ENCODE measurements at regions not wholly inside any gene's neighbourhood (a gene's known extent, or its start where the extent isn't known, plus 50 kb on each side); places are given as distances from the start of the nearest gene placed in this dataset.

- Histone ChIP-seq H3K79me2 (ENCODE audit: control insufficient read depth in 1 of 2, insufficient read depth in 2 of 2, low read length in 2 of 2) (no peaks in the 10 kb centered on the region), H2BK5ac (ENCODE audit: low read depth, low read length) (no peak overlapping the region), H3K23ac (ENCODE audit: insufficient read length) (no peak overlapping the region), H4K5ac (ENCODE audit: insufficient read length, low read depth, low read length) (no peak overlapping the region), H2BK120ac (replicated peaks; ENCODE audit: low read depth, low read length) (no peak overlapping the region), H2BK15ac (ENCODE audit: low read length) (no peak overlapping the region), H2AFZ (ENCODE audit: low read length) (no peak overlapping the region), H3K4me1 (replicated peaks in 1 of 4; ENCODE audit: control insufficient read depth in 3 of 4, insufficient read depth in 4 of 4, low read length in 3 of 4) (peaks cover 0 to 7% (median 0%) of the 10 kb centered on the region in 4 experiments; a peak in 5 of 7 replicates), H4K8ac (ENCODE audit: extremely low read depth, insufficient read depth, low read length) (no peak overlapping the region), H3K79me1 (ENCODE audit: low read depth, low read length) (no peaks in the 10 kb centered on the region), H3K56ac (replicated peaks; ENCODE audit: insufficient read length, low read depth, low read length) (no peak overlapping the region), H3K18ac (ENCODE audit: extremely low read depth, low read length) (no peak overlapping the region), H3K27ac (ENCODE audit: low read depth, low read length) (no peak overlapping the region), H2AK5ac (ENCODE audit: low read depth, low read length) (no peak overlapping the region), H4K20me1 (replicated peaks in 1 of 2; ENCODE audit: control insufficient read depth in 1 of 2, insufficient read depth in 2 of 2, low read length in 2 of 2) (no peaks in the 10 kb centered on the region), H3K4ac (replicated peaks; ENCODE audit: insufficient read length, low read depth, low read length) (no peak overlapping the region), H3K36me3 (ENCODE audit: control insufficient read depth in 2 of 4, insufficient read depth in 4 of 4, low read length in 3 of 4) (no peaks in the 10 kb centered on the region), H3K27me3 (replicated peaks in 1 of 4; ENCODE audit: control insufficient read depth in 3 of 4, extremely low read depth in 1 of 4, insufficient read depth in 3 of 4, low read length in 3 of 4) (no peaks in the 10 kb centered on the region; a peak in 1 of 7 replicates), H3K14ac (ENCODE audit: insufficient read length) (no peak overlapping the region), H2BK20ac (ENCODE audit: low read length) (no peak overlapping the region), H3K23me2 (ENCODE audit: low read depth, low read length) (no peaks in the 10 kb centered on the region), H4K91ac (replicated peaks; ENCODE audit: insufficient read length, low read length) (no peak overlapping the region), H3K4me2 (ENCODE audit: insufficient read depth in 1 of 2, low read depth in 2 of 2, low read length in 2 of 2) (no peak overlapping the region), H2BK12ac (ENCODE audit: low read depth, low read length) (no peak overlapping the region), H3K9me3 (ENCODE audit: insufficient read depth in 2 of 2, low read depth in 1 of 2, low read length in 1 of 2) (peaks cover 0 to 3% of the 10 kb centered on the region in 2 experiments; a peak in 1 of 4 replicates), H3K4me3 (ENCODE audit: extremely low read depth in 1 of 4, insufficient read depth in 2 of 4, low read depth in 3 of 4, low read length in 4 of 4) (no peak overlapping the region), H3K9ac (replicated peaks in 1 of 4; ENCODE audit: extremely low read depth in 1 of 4, low read depth in 3 of 4, low read length in 3 of 4) (no peak overlapping the region)
- WGBS, 2 experiments (ENCODE audit: extremely low coverage in 1 of 2, insufficient coverage in 1 of 2, insufficient read length in 1 of 2, insufficient replicate concordance in 2 of 2, low coverage in 1 of 2, low lambda C conversion rate in 2 of 2, missing lambda C conversion rate in 1 of 2): 83% methylated on average over 7 of the region's 14 CpGs; no CpG with 5 or more reads in 1 of the 2 experiments
- TF ChIP-seq ATF2 (IDR thresholded peaks at IDR 0.05; ENCODE audit: low read length) (no peak), NRF1 (IDR thresholded peaks at IDR 0.05; ENCODE audit: low read depth, low read length) (no peak), BCL11A (IDR thresholded peaks at IDR 0.05; ENCODE audit: low read depth in 2 of 2, low read length in 2 of 2) (no peak), RFX5 (IDR thresholded peaks at IDR 0.05; ENCODE audit: borderline replicate concordance, low read depth, low read length) (no peak), KDM4A (IDR thresholded peaks at IDR 0.05; ENCODE audit: low read depth, low read length, severe bottlenecking) (no peak), BACH1 (IDR thresholded peaks at IDR 0.05; ENCODE audit: low read length) (no peak), TEAD4 (IDR thresholded peaks at IDR 0.05; ENCODE audit: low read depth, low read length) (no peak), RNF2 (IDR thresholded peaks at IDR 0.05; ENCODE audit: borderline replicate concordance, low read depth, low read length, missing control alignments, poor library complexity, severe bottlenecking) (no peak)
- ChIA-PET CTCF (ENCODE audit: partially characterized antibody) (interaction anchor here (0.7 kb wide), 2 partner anchors 9 to 15 kb away, joined by 3 to 4 read pairs; no protein-coding TSS in a partner anchor), POLR2A (ENCODE audit: partially characterized antibody) (interaction anchor here (0.6 kb wide), 1 partner anchor 215 kb away, joined by 4 read pairs; no protein-coding TSS in a partner anchor)
- DNase-seq (ENCODE audit: low read depth in 1 of 2, low spot score in 2 of 2): no peak
- no peak for FAIRE-seq
Measured at GRCh38 chr12:131363841-131364495, 346.9 kb upstream of the SFSWAP start.

Data from H1 (cell line).